SK-N-MC (cell line): ENCODE measurements at regions not wholly inside any gene's neighbourhood (a gene's known extent, or its start where the extent isn't known, plus 50 kb on each side); places are given as distances from the start of the nearest gene placed in this dataset.

ENCODE experiments used
- EZH2 ChIP-seq: fragments of 200-600 bp; sonication (generic); IDR thresholded peaks from one replicate; pipeline ENCODE4 v1.6.1; 2017; ENCODE audit warnings: antibody characterized with exemption
- FOXP2 ChIP-seq: optimal IDR thresholded peaks from 2 replicates; pipeline ENCODE3; 2011; ENCODE audit warnings: mild to moderate bottlenecking, moderate library complexity; ENCODE audit not compliant: insufficient read depth; ENCODE audit errors: extremely low read length, control extremely low read depth
- POLR2AphosphoS5 ChIP-seq: IDR thresholded peaks from 2 replicates; pipeline ENCODE4 v1.6.1; 2012; ENCODE audit warnings: mild to moderate bottlenecking, low read depth, low read length, borderline replicate concordance

DNA sequence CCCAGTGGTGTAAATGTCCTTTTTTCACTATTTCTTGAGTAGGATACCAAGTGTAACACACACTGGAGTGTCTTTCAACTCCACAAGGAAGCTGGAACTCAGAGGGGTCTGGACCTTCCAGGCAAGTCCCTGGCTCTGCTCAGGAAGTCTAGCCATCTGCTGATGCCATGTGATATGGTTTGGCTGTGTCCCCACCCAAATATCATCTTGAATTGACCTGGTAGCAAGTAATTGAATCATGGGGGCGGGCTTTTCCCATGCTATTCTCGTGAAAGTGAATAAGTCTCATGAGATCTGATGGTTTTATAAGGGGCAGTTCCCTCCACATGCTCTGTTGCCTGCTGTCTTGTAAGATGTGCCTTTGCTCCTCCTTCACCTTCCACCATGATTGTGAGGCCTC is 99.4 kb upstream of the CDC42EP3 start:
- TF ChIP-seq POLR2AphosphoS5: no peak
- TF ChIP-seq EZH2: no peak
- no peak for TF ChIP-seq FOXP2
